ENCODE measurements at regions not wholly inside any gene's neighbourhood (a gene's known extent, or its start where the extent isn't known, plus 50 kb on each side); places are given as distances from the start of the nearest gene placed in this dataset.

- no peak for TF ChIP-seq CTCF (IDR thresholded peaks at IDR 0.05; ENCODE audit: low read length)
- no peak for TF ChIP-seq EZH2phosphoT487 (IDR thresholded peaks at IDR 0.05; ENCODE audit: low read length)
Observed at GRCh38 chr13:68715651-68716050, 1392.0 kb upstream of the ATXN8OS start.
